CD14-positive monocyte (primary cell): ENCODE measurements at regions not wholly inside any gene's neighbourhood (a gene's known extent, or its start where the extent isn't known, plus 50 kb on each side); places are given as distances from the start of the nearest gene placed in this dataset.

ENCODE experiments used
- DNase-seq, 3 donors: peaks; one replicate each; pipeline ENCODE4 v3.0.0-alpha.2; 2011 to 2022
- H2AFZ ChIP-seq: 2 replicates; pipeline ENCODE4 v1.6.0; 2012; ENCODE audit warnings: mild to moderate bottlenecking, low read depth, low read length, inconsistent platforms; ENCODE audit not compliant: insufficient read depth, poor library complexity, severe bottlenecking
- H3K27ac ChIP-seq, 2 donors: 1 replicate in 1 of 2; 2 replicates in 1 of 2; pipeline ENCODE4 v1.5.1; 2012 to 2013; ENCODE audit warnings: low read length in 2 of 2, control low read depth in 1 of 2, inconsistent platforms in 1 of 2, low read depth in 1 of 2, mild to moderate bottlenecking in 1 of 2
- H3K27me3 ChIP-seq, 2 donors: one replicate each; pipeline versions ENCODE4 v1.6.0 to v1.6.1; 2011 to 2013; ENCODE audit warnings: low read length in 2 of 2; ENCODE audit not compliant: control insufficient read depth in 2 of 2, insufficient read depth in 2 of 2
- H3K36me3 ChIP-seq, 2 donors: replicated peaks in 1 of 2; 1 replicate in 1 of 2; 2 replicates in 1 of 2; pipeline versions ENCODE4 v1.5.1 to v1.6.1; 2012 to 2013; ENCODE audit warnings: low read length in 2 of 2, control low read depth in 1 of 2, inconsistent platforms in 1 of 2, mild to moderate bottlenecking in 1 of 2; ENCODE audit not compliant: insufficient read depth in 2 of 2, control insufficient read depth in 1 of 2
- H3K4me1 ChIP-seq, 2 donors: 1 replicate in 1 of 2; 2 replicates in 1 of 2; pipeline versions ENCODE4 v1.5.1 to v1.6.1; 2012 to 2013; ENCODE audit warnings: low read length in 2 of 2, control low read depth in 1 of 2, inconsistent platforms in 1 of 2, mild to moderate bottlenecking in 1 of 2, moderate library complexity in 1 of 2; ENCODE audit not compliant: insufficient read depth in 2 of 2, control insufficient read depth in 1 of 2
- H3K4me2 ChIP-seq: replicated peaks from 2 replicates; pipeline ENCODE3; 2012; ENCODE audit warnings: low read length, moderate library complexity, mild to moderate bottlenecking; ENCODE audit not compliant: poor library complexity, severe bottlenecking; ENCODE audit errors: extremely low read depth
- H3K4me3 ChIP-seq, 3 experiments: fragments of 200-600 bp in 1 of 3; sonication (generic) in 1 of 3; replicated peaks in 1 of 3; 1 replicate in 2 of 3; 2 replicates in 1 of 3; pipeline ENCODE4 v1.5.1; 2011 to 2013; ENCODE audit warnings: low read length in 3 of 3, mild to moderate bottlenecking in 3 of 3, control low read depth in 2 of 3, low read depth in 2 of 3, inconsistent platforms in 1 of 3, moderate library complexity in 1 of 3
- H3K79me2 ChIP-seq: 2 replicates; pipeline ENCODE4 v1.6.0; 2012; ENCODE audit warnings: mild to moderate bottlenecking, control low read depth, inconsistent platforms, low read length, moderate library complexity; ENCODE audit not compliant: insufficient read depth
- H3K9ac ChIP-seq: 2 replicates; pipeline ENCODE4 v1.6.0; 2017; ENCODE audit warnings: low read length, mild to moderate bottlenecking; ENCODE audit not compliant: insufficient read depth, poor library complexity, severe bottlenecking
- H3K9me3 ChIP-seq, 2 donors: replicated peaks in 1 of 2; 1 replicate in 1 of 2; 2 replicates in 1 of 2; pipeline versions ENCODE4 v1.5.1 to v1.6.1; 2012 to 2013; ENCODE audit warnings: low read length in 2 of 2, control low read depth in 1 of 2; ENCODE audit not compliant: control insufficient read depth in 1 of 2, insufficient read depth in 1 of 2
- H4K20me1 ChIP-seq: 2 replicates; pipeline ENCODE4 v1.6.0; 2012; ENCODE audit warnings: mild to moderate bottlenecking, low read length, control low read depth, moderate library complexity; ENCODE audit not compliant: insufficient read depth
- H3K27ac Mint-ChIP-seq, 7 donors: one replicate each; pipeline ENCODE4 v1.8.0; 2020; ENCODE audit warnings: mild to moderate bottlenecking in 7 of 7, mixed read lengths in 7 of 7, moderate library complexity in 6 of 7, inconsistent platforms in 2 of 7
- H3K27me3 Mint-ChIP-seq, 3 donors: one replicate each; pipeline ENCODE4 v1.8.0; 2021 to 2022; ENCODE audit warnings: low read depth in 3 of 3, mild to moderate bottlenecking in 3 of 3, mixed read lengths in 3 of 3, moderate library complexity in 3 of 3, inconsistent platforms in 1 of 3
- H3K36me3 Mint-ChIP-seq, 2 donors: one replicate each; pipeline ENCODE4 v1.8.0; 2020; ENCODE audit warnings: mixed read lengths in 2 of 2, inconsistent platforms in 1 of 2, mild to moderate bottlenecking in 1 of 2
- H3K4me1 Mint-ChIP-seq: one replicate; pipeline ENCODE4 v1.8.0; 2020; ENCODE audit warnings: mild to moderate bottlenecking, mixed read lengths
- H3K4me3 Mint-ChIP-seq, 2 donors: one replicate each; pipeline ENCODE4 v1.8.0; 2020; ENCODE audit warnings: mild to moderate bottlenecking in 2 of 2, mixed read lengths in 2 of 2, moderate library complexity in 1 of 2
- H3K9me3 Mint-ChIP-seq, 7 donors: one replicate each; pipeline ENCODE4 v1.8.0; 2020 to 2022; ENCODE audit warnings: mixed read lengths in 7 of 7, mild to moderate bottlenecking in 6 of 7, moderate library complexity in 6 of 7, inconsistent platforms in 2 of 7
- CTCF ChIP-seq: fragments of 200-600 bp; IDR thresholded peaks from one replicate; pipeline ENCODE4 v1.8.0; 2022; ENCODE audit warnings: antibody characterized with exemption, mild to moderate bottlenecking
- WGBS: methylation state at CpG from one replicate; pipeline ENCODE4 v1.1.5; 2013; ENCODE audit warnings: missing lambda C conversion rate; ENCODE audit not compliant: insufficient coverage; 5-methylcytosine and 5-hydroxymethylcytosine counted together
- intact Hi-C, 2 donors: fragments of 100-400 bp; cut with micrococcal nuclease; formaldehyde crosslinking; loops; one replicate each; pipeline versions ENCODE4 v1.15.0 to v1.15.1; 2023

GRCh38 chr20:57958050-57958420 is 248.2 kb upstream of the PMEPA1 start:
- Histone ChIP-seq H3K27ac (no peak overlapping the region), H3K79me2 (no peaks in the 10 kb centered on the region), H4K20me1 (no peaks in the 10 kb centered on the region), H3K9ac (no peak overlapping the region), H3K27me3 (no peaks in the 10 kb centered on the region), H3K36me3 (no peaks in the 10 kb centered on the region), H3K4me1 (no peaks in the 10 kb centered on the region), H3K4me2 (no peak overlapping the region), H3K9me3 (peaks cover 0 to 4% of the 10 kb centered on the region in 2 donors), H2AFZ (no peak overlapping the region), H3K4me3 (no peak overlapping the region)
- no peak overlapping the region for H3K4me3 Mint-ChIP-seq
- no peak for DNase-seq
- WGBS = no CpG with 5 or more reads among the region's 3 CpGs
- H3K36me3 Mint-ChIP-seq = no peaks in the 10 kb centered on the region
- H3K4me1 Mint-ChIP-seq = no peaks in the 10 kb centered on the region
- intact Hi-C loops = no loop called here
- no peak overlapping the region for H3K27ac Mint-ChIP-seq
- peaks cover 0 to 2% (median 0%) of the 10 kb centered on the region in 7 donors for H3K9me3 Mint-ChIP-seq
- peaks cover 4 to 6% (median 6%) of the 10 kb centered on the region in 3 donors for H3K27me3 Mint-ChIP-seq
- no peak for TF ChIP-seq CTCF

GRCh38 chr20:57957411-57958049 is 247.7 kb upstream of the PMEPA1 start:
- Histone ChIP-seq H3K27ac (no peak overlapping the region), H3K9ac (no peak overlapping the region), H3K4me3 (no peak overlapping the region), H4K20me1 (no peaks in the 10 kb centered on the region), H3K27me3 (no peaks in the 10 kb centered on the region), H3K4me2 (no peak overlapping the region), H3K36me3 (no peaks in the 10 kb centered on the region), H3K79me2 (no peaks in the 10 kb centered on the region), H3K9me3 (peaks cover 0 to 4% of the 10 kb centered on the region in 2 donors), H2AFZ (no peak overlapping the region), H3K4me1 (no peaks in the 10 kb centered on the region)
- intact Hi-C loops = no loop called here
- peaks cover 0 to 2% (median 0%) of the 10 kb centered on the region in 7 donors for H3K9me3 Mint-ChIP-seq
- DNase-seq = no peak
- peaks cover 4 to 7% (median 6%) of the 10 kb centered on the region in 3 donors for H3K27me3 Mint-ChIP-seq
- no peaks in the 10 kb centered on the region for H3K4me1 Mint-ChIP-seq
- 2% methylated on average over 3 of the region's 10 CpGs for WGBS
- peak overlapping the region in 1 of 7 donors; percentile 11 for H3K27ac Mint-ChIP-seq
- no peak overlapping the region for H3K4me3 Mint-ChIP-seq
- no peak for TF ChIP-seq CTCF
- no peaks in the 10 kb centered on the region for H3K36me3 Mint-ChIP-seq
